Limb (tissue), 2 donors: ENCODE measurements at regions not wholly inside any gene's neighbourhood (a gene's known extent, or its start where the extent isn't known, plus 50 kb on each side); places are given as distances from the start of the nearest gene placed in this dataset.
"Not testable (repeated sequence)": the region's sequence is repeated elsewhere in the genome, so short reads cannot be mapped to it uniquely, and the experiment has no call there.

Experiments used
- DNase-seq, 2 donors: peaks; one replicate each; pipeline ENCODE4 v3.0.0-alpha.2; 2016; ENCODE audit errors: extremely low spot score in 2 of 2

DNA sequence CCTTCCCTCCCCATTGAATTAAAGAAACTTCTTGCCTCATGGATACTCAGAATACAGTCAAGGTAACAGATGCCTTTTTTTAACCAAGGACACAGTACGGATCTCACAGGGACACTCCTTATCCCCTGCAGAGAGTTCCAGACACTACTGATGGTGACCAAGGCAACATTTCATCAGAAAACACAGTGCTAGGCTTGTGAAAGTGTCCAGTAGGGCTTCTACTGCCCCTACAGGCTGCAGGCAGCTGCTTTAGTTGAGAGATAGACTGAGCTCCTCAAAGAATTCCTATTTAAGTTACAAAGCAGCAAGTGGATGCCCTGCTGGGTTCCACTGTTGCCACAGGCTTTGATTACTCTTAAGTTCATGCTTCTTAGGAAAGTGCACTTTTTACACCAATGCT, 2137.8 kb upstream of the DEFB115 start:
- not testable (repeated sequence) for DNase-seq

DNA sequence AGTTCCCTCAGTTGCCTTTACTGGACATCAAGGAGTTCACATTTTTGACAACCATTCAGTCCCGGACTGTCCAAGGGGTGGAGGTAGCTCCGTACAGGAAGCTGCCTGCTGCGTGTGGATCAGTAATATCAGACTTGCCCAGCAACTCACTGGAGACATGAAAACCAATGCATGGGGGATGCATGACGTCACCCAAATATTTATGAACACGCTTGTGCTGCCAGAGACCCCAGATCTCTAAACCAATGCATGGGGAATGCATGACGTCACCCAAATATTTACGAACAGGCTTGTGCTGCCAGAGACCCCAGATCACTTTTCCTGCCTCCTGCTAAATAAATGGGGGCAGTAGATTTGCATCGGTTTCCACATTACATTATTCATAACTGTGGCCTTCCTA, 2137.4 kb upstream of the DEFB115 start:
- DNase-seq, result not testable (repeated sequence)

DNA sequence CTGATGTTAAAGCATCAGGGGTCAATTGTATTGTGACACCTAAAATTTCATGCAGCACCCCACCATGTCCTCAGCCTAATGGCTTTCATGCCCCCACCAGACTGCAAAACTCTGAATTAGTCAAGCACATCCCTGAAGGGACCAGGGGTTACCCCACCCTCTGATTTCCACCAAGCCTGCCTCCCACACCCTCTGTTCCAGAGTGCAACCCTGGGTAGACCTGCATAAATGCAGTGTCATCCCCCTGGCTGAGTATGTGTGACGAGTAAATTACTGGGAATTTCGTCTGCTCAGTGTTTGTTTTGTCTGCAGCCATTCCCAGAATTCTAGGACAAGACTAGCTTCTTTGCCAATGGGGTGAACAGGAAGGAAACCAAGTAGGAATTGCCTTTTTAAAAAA, 2136.9 kb upstream of the DEFB115 start:
- DNase-seq, result not testable (repeated sequence)

DNA sequence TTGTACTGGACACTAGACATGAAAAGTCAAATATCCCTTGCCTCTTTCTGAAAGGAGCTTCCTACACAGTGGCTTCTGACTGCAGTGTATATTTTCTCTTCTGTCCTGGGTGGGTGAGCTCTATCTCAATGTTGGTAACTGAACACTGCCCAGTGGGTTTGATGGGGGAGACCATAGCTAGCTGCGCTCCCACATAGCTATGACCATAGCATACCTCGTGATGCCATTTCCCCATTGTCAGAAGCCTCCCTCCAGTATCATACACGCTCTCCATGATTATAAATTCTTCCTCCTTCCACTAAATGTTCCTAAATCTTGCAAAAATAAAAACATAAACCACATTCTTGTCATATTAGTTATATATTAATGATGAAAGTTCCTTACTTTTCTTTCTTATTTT, 2134.7 kb upstream of the DEFB115 start:
- DNase-seq, result not testable (repeated sequence)

DNA sequence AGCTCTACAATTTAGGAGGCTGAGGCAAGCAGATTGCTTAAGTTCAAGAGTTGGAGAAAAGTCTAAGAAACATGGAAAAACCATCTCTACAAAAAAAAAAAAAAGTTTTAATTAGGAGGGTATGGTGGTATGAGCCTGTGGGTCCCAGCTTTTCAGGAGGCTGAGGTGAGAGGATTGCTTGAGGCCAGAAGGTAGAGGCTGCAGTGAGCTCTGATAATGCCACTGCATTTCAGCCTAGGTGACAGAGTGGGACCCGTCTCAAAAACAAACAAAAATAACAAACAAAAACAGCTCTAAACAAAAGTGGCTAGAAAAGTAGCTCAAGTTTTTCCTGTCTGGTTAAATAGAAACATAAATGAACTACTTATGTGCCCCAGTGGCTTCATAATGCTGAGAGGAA, 2133.6 kb upstream of the DEFB115 start:
- no peak for DNase-seq
